ENCODE measurements at regions not wholly inside any gene's neighbourhood (a gene's known extent, or its start where the extent isn't known, plus 50 kb on each side); places are given as distances from the start of the nearest gene placed in this dataset.

GRCh38 chr4:41806807-41807206 is 58.3 kb upstream of the PHOX2B start:
- DNase-seq (ENCODE audit: insufficient read length, low spot score) (no peak), FAIRE-seq (no peak)
- TF ChIP-seq CTCF (IDR thresholded peaks at IDR 0.05; ENCODE audit: insufficient read depth, missing control alignments) = no peak

- no peak for TF ChIP-seq CTCF (IDR thresholded peaks at IDR 0.05; ENCODE audit: insufficient read depth, missing control alignments)
- FAIRE-seq (no peak), DNase-seq (ENCODE audit: insufficient read length, low spot score) (no peak)
These were observed 54.1 kb upstream of the PHOX2B start for GRCh38 chr4:41802590-41802989.

GRCh38 chr4:41799126-41799525 is 50.6 kb upstream of the PHOX2B start:
- FAIRE-seq (no peak), DNase-seq (ENCODE audit: insufficient read length, low spot score) (no peak)
- no peak for TF ChIP-seq CTCF (IDR thresholded peaks at IDR 0.05; ENCODE audit: insufficient read depth, missing control alignments)
